ENCODE measurements at regions not wholly inside any gene's neighbourhood (a gene's known extent, or its start where the extent isn't known, plus 50 kb on each side); places are given as distances from the start of the nearest gene placed in this dataset.

DNA sequence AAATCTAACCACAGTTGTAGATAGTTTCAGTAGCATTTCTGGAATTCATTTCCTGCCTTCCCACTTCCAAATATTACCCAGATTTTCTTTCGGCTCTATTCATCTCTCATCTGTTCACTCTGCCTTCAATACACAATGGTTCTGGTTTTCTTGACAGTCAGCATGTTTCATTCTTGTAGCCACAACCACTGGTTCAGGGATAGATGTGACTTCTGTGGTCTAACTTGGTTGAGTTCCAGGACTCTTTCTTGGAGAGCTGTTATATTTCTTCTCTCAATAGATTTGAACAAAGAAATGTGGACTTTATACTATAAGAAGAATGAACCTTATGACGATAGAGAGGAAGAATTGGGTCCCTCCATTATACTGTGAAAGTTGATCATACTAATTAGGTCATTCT, 228.8 kb downstream of the NSUN3 start:
- Mint-ChIP-seq H3K4me3 (no peak overlapping the region), H3K27me3 (ENCODE audit: insufficient read depth, low read depth, poor library complexity) (no peaks in the 10 kb centered on the region), H3K4me1 (no peaks in the 10 kb centered on the region; the same call in 1 of the 3 replicates), H3K36me3 (ENCODE audit: low read depth) (0 out of 3 replicates have a peak, but pooled peaks cover 5% of the 10 kb centered on the region), H3K27ac (no peak overlapping the region), H3K9me3 (peaks cover 5% of the 10 kb centered on the region; the same call in 1 of the 3 replicates)
- TF ChIP-seq STAT1 (IDR thresholded peaks at IDR 0.05; ENCODE audit: unreplicated experiment) = no peak
- TF ChIP-seq, protein P1, sequence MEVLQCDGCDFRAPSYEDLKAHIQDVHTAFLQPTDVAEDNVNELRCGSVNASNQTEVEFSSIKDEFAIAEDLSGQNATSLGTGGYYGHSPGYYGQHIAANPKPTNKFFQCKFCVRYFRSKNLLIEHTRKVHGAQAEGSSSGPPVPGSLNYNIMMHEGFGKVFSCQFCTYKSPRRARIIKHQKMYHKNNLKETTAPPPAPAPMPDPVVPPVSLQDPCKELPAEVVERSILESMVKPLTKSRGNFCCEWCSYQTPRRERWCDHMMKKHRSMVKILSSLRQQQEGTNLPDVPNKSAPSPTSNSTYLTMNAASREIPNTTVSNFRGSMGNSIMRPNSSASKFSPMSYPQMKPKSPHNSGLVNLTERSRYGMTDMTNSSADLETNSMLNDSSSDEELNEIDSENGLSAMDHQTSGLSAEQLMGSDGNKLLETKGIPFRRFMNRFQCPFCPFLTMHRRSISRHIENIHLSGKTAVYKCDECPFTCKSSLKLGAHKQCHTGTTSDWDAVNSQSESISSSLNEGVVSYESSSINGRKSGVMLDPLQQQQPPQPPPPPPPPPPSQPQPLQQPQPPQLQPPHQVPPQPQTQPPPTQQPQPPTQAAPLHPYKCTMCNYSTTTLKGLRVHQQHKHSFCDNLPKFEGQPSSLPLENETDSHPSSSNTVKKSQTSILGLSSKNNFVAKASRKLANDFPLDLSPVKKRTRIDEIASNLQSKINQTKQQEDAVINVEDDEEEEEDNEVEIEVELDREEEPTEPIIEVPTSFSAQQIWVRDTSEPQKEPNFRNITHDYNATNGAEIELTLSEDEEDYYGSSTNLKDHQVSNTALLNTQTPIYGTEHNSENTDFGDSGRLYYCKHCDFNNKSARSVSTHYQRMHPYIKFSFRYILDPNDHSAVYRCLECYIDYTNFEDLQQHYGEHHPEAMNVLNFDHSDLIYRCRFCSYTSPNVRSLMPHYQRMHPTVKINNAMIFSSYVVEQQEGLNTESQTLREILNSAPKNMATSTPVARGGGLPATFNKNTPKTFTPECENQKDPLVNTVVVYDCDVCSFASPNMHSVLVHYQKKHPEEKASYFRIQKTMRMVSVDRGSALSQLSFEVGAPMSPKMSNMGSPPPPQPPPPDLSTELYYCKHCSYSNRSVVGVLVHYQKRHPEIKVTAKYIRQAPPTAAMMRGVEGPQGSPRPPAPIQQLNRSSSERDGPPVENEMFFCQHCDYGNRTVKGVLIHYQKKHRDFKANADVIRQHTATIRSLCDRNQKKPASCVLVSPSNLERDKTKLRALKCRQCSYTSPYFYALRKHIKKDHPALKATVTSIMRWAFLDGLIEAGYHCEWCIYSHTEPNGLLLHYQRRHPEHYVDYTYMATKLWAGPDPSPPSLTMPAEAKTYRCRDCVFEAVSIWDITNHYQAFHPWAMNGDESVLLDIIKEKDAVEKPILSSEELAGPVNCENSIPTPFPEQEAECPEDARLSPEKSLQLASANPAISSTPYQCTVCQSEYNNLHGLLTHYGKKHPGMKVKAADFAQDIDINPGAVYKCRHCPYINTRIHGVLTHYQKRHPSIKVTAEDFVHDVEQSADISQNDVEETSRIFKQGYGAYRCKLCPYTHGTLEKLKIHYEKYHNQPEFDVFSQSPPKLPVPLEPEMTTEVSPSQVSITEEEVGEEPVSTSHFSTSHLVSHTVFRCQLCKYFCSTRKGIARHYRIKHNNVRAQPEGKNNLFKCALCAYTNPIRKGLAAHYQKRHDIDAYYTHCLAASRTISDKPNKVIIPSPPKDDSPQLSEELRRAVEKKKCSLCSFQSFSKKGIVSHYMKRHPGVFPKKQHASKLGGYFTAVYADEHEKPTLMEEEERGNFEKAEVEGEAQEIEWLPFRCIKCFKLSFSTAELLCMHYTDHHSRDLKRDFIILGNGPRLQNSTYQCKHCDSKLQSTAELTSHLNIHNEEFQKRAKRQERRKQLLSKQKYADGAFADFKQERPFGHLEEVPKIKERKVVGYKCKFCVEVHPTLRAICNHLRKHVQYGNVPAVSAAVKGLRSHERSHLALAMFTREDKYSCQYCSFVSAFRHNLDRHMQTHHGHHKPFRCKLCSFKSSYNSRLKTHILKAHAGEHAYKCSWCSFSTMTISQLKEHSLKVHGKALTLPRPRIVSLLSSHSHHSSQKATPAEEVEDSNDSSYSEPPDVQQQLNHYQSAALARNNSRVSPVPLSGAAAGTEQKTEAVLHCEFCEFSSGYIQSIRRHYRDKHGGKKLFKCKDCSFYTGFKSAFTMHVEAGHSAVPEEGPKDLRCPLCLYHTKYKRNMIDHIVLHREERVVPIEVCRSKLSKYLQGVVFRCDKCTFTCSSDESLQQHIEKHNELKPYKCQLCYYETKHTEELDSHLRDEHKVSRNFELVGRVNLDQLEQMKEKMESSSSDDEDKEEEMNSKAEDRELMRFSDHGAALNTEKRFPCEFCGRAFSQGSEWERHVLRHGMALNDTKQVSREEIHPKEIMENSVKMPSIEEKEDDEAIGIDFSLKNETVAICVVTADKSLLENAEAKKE (CRISPR knock-in tag; IDR thresholded peaks at IDR 0.05) = no peak
- TF ChIP-seq POLR2AphosphoS5 (IDR thresholded peaks at IDR 0.05; ENCODE audit: low read depth) = no peak
- TF ChIP-seq, protein P2, sequence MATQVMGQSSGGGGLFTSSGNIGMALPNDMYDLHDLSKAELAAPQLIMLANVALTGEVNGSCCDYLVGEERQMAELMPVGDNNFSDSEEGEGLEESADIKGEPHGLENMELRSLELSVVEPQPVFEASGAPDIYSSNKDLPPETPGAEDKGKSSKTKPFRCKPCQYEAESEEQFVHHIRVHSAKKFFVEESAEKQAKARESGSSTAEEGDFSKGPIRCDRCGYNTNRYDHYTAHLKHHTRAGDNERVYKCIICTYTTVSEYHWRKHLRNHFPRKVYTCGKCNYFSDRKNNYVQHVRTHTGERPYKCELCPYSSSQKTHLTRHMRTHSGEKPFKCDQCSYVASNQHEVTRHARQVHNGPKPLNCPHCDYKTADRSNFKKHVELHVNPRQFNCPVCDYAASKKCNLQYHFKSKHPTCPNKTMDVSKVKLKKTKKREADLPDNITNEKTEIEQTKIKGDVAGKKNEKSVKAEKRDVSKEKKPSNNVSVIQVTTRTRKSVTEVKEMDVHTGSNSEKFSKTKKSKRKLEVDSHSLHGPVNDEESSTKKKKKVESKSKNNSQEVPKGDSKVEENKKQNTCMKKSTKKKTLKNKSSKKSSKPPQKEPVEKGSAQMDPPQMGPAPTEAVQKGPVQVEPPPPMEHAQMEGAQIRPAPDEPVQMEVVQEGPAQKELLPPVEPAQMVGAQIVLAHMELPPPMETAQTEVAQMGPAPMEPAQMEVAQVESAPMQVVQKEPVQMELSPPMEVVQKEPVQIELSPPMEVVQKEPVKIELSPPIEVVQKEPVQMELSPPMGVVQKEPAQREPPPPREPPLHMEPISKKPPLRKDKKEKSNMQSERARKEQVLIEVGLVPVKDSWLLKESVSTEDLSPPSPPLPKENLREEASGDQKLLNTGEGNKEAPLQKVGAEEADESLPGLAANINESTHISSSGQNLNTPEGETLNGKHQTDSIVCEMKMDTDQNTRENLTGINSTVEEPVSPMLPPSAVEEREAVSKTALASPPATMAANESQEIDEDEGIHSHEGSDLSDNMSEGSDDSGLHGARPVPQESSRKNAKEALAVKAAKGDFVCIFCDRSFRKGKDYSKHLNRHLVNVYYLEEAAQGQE (IDR thresholded peaks at IDR 0.05; ENCODE audit: unreplicated experiment) = no peak
- no peak for TF ChIP-seq NANOG (IDR thresholded peaks at IDR 0.05; ENCODE audit: borderline replicate concordance)
- Histone ChIP-seq H3K4me3 (no peak overlapping the region), H3K36me3 (ENCODE audit: insufficient read depth) (no peaks in the 10 kb centered on the region), H3K27ac (ENCODE audit: low read depth) (no peak overlapping the region), H3K27me3 (ENCODE audit: insufficient read depth) (peaks cover 15% of the 10 kb centered on the region; the same call in 1 of the 2 replicates), H3F3A (replicated peaks; ENCODE audit: low read depth) (no peaks in the 10 kb centered on the region), H3K9me2 (ENCODE audit: insufficient read depth) (peaks cover 3% of the 10 kb centered on the region; the same call in 1 of the 2 replicates), H3K4me1 (ENCODE audit: insufficient read depth) (no peaks in the 10 kb centered on the region), H2AFZ (no peak overlapping the region), H4K20me1 (replicated peaks; ENCODE audit: insufficient read depth) (no peaks in the 10 kb centered on the region), H3K4me2 (no peak overlapping the region), H3K79me2 (replicated peaks; ENCODE audit: insufficient read depth) (no peaks in the 10 kb centered on the region)
- ATAC-seq (no peak), DNase-seq (ENCODE audit: low spot score) (no peak)

Measured in GM23338 (cell line).